ENCODE measurements at regions not wholly inside any gene's neighbourhood (a gene's known extent, or its start where the extent isn't known, plus 50 kb on each side); places are given as distances from the start of the nearest gene placed in this dataset.
A peak's percentile ranks its signal among the peaks of the same experiment; 100 is the strongest.

- no peak for TF ChIP-seq CTCF (IDR thresholded peaks at IDR 0.05; ENCODE audit: unreplicated experiment)
- Mint-ChIP-seq H3K27me3 (ENCODE audit: insufficient read depth, unreplicated experiment) (no peaks in the 10 kb centered on the region), H3K27ac (ENCODE audit: low read depth, unreplicated experiment) (peak overlapping the region; percentile 68), H3K4me1 (ENCODE audit: insufficient read depth, unreplicated experiment) (peaks cover 71% of the 10 kb centered on the region), H3K4me3 (ENCODE audit: unreplicated experiment) (peak overlapping the region; percentile 56), H3K36me3 (ENCODE audit: insufficient read depth, unreplicated experiment) (no peaks in the 10 kb centered on the region), H3K9me3 (ENCODE audit: unreplicated experiment) (no peaks in the 10 kb centered on the region)
- intact Hi-C loops (cut with micrococcal nuclease) = loop anchor here (1.0 to 5.0 kb wide), 7 partner anchors 35 to 375 kb away; partner anchors contain the start of gene SLC38A1
- peak; percentile 95 for DNase-seq (ENCODE audit: unreplicated experiment)
- ChIA-PET CTCF (interaction anchor here (0.7 to 1.2 kb wide), 3 partner anchors 105 to 172 kb away, joined by 3 read pairs; no protein-coding TSS in a partner anchor), POLR2A (interaction anchor here (0.6 to 4.5 kb wide), 33 partner anchors 10 to 432 kb away, joined by 3 to 93 read pairs (median 7); partner anchors contain the start of gene SLC38A1)
- BruUV-seq (replicated peaks) = TSS peak; percentile 60
Observed at GRCh38 chr12:46556819-46557524, 184.4 kb upstream of the SLC38A2 start.

GRCh38 chr12:46556105-46556559 lies 183.6 kb upstream of the SLC38A2 start:
- no peaks in the 10 kb centered on the region for H3K36me3 Mint-ChIP-seq (ENCODE audit: insufficient read depth, unreplicated experiment)
- H3K27ac Mint-ChIP-seq (ENCODE audit: low read depth, unreplicated experiment) = peak overlapping the region; percentile 68
- DNase-seq (ENCODE audit: unreplicated experiment) = peak; percentile 85
- intact Hi-C loops (cut with micrococcal nuclease) = loop anchor here (1.0 to 5.0 kb wide), 7 partner anchors 34 to 376 kb away; partner anchors contain the start of gene SLC38A1
- ChIA-PET CTCF (interaction anchor here (0.5 to 1.2 kb wide), 5 partner anchors 66 to 1160 kb away, joined by 3 read pairs; no protein-coding TSS in a partner anchor), POLR2A (interaction anchor here (0.6 to 4.5 kb wide), 39 partner anchors 9 to 565 kb away, joined by 3 to 93 read pairs (median 6); partner anchors contain the start of gene SLC38A1)
- peak overlapping the region; percentile 17 for H3K4me3 Mint-ChIP-seq (ENCODE audit: unreplicated experiment)
- H3K9me3 Mint-ChIP-seq (ENCODE audit: unreplicated experiment) = no peaks in the 10 kb centered on the region
- BruUV-seq (replicated peaks) = no TSS peak
- no peak for TF ChIP-seq CTCF (IDR thresholded peaks at IDR 0.05; ENCODE audit: unreplicated experiment)
- no peaks in the 10 kb centered on the region for H3K27me3 Mint-ChIP-seq (ENCODE audit: insufficient read depth, unreplicated experiment)
- H3K4me1 Mint-ChIP-seq (ENCODE audit: insufficient read depth, unreplicated experiment) = peaks cover 73% of the 10 kb centered on the region

- peak overlapping the region; percentile 68 for H3K27ac Mint-ChIP-seq (ENCODE audit: low read depth, unreplicated experiment)
- no TSS peak for BruUV-seq (replicated peaks)
- H3K36me3 Mint-ChIP-seq (ENCODE audit: insufficient read depth, unreplicated experiment) = no peaks in the 10 kb centered on the region
- no peaks in the 10 kb centered on the region for H3K9me3 Mint-ChIP-seq (ENCODE audit: unreplicated experiment)
- CTCF ChIA-PET = interaction anchor here (1.0 to 1.2 kb wide), 2 partner anchors 121 to 173 kb away, joined by 3 read pairs; no protein-coding TSS in a partner anchor
- TF ChIP-seq CTCF (IDR thresholded peaks at IDR 0.05; ENCODE audit: unreplicated experiment) = no peak
- POLR2A ChIA-PET = interaction anchor here (0.7 to 4.5 kb wide), 32 partner anchors 9 to 565 kb away, joined by 3 to 93 read pairs (median 8); partner anchors contain the start of gene SLC38A1
- peak overlapping the region; percentile 17 for H3K4me3 Mint-ChIP-seq (ENCODE audit: unreplicated experiment)
- intact Hi-C loops (cut with micrococcal nuclease) = loop anchor here (5.0 kb wide), 4 partner anchors 33 to 377 kb away; partner anchors contain the start of gene SLC38A1
- H3K4me1 Mint-ChIP-seq (ENCODE audit: insufficient read depth, unreplicated experiment) = peaks cover 80% of the 10 kb centered on the region
- H3K27me3 Mint-ChIP-seq (ENCODE audit: insufficient read depth, unreplicated experiment) = no peaks in the 10 kb centered on the region
- DNase-seq (ENCODE audit: unreplicated experiment) = peak; percentile 61
Observed at GRCh38 chr12:46555406-46555852, 182.9 kb upstream of the SLC38A2 start.

GRCh38 chr12:46554460-46554859 lies 181.9 kb upstream of the SLC38A2 start:
- CTCF ChIA-PET = interaction anchor here (1.0 kb wide), 1 partner anchor 191 kb away, joined by 3 read pairs; no protein-coding TSS in a partner anchor
- Mint-ChIP-seq H3K9me3 (ENCODE audit: unreplicated experiment) (no peaks in the 10 kb centered on the region), H3K36me3 (ENCODE audit: insufficient read depth, unreplicated experiment) (peaks cover 5% of the 10 kb centered on the region), H3K4me3 (ENCODE audit: unreplicated experiment) (no peak overlapping the region), H3K27ac (ENCODE audit: low read depth, unreplicated experiment) (peak overlapping the region; percentile 68), H3K27me3 (ENCODE audit: insufficient read depth, unreplicated experiment) (no peaks in the 10 kb centered on the region), H3K4me1 (ENCODE audit: insufficient read depth, unreplicated experiment) (peaks cover 81% of the 10 kb centered on the region)
- BruUV-seq (replicated peaks) = no TSS peak
- intact Hi-C loops (cut with micrococcal nuclease) = no loop called here
- POLR2A ChIA-PET = interaction anchor here (0.7 to 4.5 kb wide), 15 partner anchors 9 to 285 kb away, joined by 3 to 93 read pairs (median 14); partner anchors contain the start of gene SLC38A1
- TF ChIP-seq CTCF (IDR thresholded peaks at IDR 0.05; ENCODE audit: unreplicated experiment) = no peak
- no peak for DNase-seq (ENCODE audit: unreplicated experiment)
